DMS 273 (cell line): ENCODE measurements at regions not wholly inside any gene's neighbourhood (a gene's known extent, or its start where the extent isn't known, plus 50 kb on each side); places are given as distances from the start of the nearest gene placed in this dataset.
A peak's percentile ranks its signal among the peaks of the same experiment; 100 is the strongest.

Source experiments
- DNase-seq: peaks from one replicate; lab custom pipeline; 2025; ENCODE audit not compliant: unreplicated experiment; lab: John Stamatoyannopoulos, UW

DNA sequence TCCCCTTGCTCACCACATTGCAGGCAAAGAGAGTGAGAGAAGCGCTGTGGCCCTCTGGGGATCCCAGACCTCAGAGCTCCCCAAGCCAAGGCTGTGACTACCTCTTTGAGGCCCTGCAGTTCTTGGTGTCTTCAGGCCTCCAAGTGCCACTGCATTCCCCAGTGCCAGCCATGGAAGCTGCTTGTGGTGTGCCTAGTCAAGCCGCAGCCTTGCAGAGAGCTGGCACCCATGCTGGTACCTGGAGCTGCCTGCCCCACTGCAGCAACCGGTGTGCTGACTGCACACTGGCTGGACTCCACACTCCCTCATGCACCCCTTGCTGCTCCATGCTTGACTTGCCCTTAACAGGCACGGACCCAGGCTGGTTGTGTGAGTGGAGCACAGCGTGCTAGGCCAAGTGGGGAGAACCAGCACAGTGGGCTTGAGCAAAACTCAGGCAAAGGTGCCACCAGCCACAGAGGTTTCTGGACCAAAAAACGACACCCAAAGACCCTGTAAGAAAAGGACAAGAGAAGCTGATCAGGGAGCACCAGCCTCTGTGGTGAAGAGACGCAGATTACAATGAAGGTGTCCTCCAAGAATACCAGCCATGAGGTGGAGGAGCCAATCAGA is 113.5 kb upstream of the TMEM18 start:
- DNase-seq: no peak

DNA sequence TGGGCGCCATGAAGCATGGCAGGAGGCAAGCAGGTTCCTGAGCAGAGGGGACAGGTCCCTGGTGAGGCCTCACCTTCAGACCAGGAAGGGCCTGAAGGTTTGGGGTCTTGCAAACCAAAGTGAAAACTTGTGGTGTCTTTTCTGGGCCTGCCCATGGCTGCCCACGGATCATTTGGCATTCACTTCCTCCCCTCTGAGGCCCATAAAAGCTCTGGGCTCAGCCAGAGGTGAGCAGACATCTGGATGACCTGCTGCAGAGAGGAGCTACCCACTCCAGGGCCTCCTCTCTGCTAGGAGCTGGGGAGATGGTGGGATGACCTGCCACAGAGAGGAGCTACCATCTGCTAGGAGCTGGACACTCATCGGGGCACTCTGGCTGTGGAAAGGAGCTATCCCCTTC is 112.9 kb upstream of the TMEM18 start:
- no peak for DNase-seq

DNA sequence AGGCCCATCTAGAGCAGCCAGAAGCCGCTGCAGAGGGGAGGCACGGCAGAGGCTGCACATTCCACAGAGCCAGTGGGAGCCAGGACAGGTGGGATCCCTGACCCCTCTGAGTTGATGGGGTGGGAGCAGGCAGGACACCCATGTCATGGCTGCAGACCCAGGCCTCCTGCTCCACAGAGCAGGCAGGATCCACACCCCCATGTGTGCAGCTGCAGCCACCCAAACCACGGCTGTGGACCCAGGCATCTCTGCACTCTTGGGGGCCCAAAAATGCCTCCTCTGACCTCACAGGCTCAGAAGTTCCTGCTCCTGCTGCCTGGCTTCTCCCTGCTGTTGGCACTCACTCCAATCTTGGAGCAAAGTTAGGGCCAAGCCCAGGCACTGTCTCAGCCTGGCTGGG is 112.3 kb upstream of the TMEM18 start:
- no peak for DNase-seq

DNA sequence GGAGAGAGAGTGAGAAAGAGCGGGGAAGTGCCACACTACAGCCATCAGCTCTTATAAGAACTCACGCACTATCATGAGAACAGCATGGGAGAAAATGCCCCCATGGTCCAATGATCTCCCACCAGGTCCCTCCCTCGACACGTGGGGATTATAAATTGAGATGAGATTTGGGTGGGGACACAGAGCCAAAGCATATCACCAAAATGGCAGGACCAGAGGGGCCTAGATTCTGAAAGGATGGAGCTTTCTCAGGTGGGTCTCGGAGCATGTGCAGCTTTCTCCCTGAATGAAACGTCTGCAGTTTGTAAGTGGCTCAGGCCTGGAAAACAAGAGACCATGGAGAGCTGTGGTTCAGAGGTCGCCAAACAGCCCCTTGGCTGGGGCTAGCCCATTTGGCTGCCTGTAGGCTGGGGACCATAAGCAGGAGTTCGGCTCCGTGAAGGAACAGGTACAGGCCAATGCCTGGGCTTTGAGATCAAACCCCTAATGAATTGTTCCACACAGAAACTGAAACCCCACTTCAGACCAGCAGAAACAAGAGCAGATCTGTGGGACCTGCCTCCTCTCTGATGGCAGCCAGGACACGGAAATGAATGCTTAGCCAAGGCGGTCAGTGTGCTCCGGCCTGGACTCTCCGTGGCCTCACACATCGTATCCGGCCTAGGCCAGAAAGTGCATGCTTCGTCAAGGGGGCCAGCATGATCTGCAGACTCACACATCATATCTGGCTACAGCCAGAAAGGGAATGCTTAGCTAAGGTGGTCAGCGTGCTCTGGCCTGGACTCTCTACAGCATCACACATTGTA is 111.2 kb upstream of the TMEM18 start:
- no peak for DNase-seq

DNA sequence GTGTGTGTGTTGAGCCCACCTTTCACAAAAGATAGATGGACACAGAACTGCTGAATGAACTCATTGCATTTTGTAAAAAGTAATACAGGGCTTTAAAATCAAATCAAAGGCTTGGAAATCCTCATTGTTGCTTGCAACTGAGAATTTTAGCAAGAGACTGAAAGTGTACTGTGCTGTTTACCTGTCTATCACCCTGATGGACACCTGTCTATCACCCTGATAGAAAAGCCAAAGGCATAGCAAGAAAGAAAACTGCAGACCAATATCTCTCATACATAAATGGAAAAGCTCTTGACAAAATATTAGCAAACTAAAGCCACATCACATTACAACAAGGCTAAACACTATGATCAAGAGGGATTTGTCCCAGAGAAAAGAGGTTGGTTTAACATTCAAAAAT is 107.5 kb upstream of the TMEM18 start:
- DNase-seq: no peak

DNA sequence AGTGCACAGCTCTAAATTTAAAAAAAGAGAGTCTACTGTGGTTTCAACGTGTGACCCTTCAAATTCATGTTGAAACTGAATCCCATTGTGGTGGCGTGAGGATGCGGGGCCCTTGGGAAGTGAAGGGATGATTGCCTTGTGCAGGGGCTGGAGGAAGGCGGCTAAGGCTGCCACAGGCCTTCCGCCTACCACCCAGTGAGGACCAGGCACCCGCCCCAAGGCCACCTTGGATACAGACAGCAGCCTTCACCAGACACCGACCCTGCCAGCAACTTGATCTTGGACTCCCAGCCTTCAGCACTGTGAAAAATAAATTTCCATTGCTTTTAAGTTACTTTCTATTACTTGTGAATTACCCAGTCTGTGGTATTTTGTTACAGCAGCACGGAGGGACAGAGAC is 103.4 kb upstream of the TMEM18 start:
- DNase-seq: no peak

DNA sequence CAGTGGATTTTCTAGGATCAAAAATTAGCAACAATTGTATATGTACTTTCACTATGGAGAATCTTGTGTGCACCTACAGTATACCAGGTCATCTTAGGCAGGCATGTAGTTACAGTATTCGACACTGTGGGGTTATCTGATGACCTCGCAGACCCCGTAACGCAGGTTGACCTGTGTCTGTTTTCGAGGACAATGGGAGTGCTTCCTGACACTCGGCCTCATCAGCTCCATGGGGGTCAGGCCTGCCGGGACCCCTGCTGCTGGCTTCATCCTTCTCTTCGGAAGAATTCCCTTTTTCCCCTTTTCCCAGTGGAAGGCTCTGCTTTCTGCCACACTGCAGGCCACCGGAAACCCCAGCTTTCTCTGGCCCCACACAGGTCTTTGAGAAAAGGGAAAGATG is 102.8 kb upstream of the TMEM18 start:
- DNase-seq: no peak

DNA sequence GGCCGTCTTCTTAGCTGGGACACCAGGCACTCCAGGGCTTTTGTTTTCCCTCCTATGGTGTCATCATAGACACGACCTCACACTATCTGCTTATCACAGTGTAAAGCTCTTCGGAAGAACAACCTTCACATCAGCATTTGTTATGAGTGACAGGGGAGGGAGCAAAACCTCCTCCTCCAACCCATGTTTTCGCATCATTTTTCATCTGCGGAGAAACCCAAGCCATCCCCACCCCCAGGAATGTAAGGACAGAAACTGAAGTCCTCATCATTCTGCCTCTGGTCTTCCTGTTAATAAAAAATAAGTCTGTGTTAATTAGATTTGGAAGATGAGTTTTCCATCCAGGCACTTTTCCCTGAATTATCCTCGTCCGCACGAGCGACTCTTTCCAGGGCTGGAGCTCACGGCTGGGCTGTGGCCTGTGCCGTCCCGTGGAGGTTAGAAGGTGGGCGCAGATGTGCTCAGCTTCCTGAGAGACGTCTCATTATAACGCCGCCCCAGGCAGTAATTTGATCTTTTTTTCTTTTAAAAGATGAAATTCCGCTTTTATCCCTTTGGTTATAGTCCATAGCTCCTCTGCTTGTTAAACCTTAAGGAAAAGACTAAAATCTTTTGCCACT is 101.6 kb upstream of the TMEM18 start:
- no peak for DNase-seq

DNA sequence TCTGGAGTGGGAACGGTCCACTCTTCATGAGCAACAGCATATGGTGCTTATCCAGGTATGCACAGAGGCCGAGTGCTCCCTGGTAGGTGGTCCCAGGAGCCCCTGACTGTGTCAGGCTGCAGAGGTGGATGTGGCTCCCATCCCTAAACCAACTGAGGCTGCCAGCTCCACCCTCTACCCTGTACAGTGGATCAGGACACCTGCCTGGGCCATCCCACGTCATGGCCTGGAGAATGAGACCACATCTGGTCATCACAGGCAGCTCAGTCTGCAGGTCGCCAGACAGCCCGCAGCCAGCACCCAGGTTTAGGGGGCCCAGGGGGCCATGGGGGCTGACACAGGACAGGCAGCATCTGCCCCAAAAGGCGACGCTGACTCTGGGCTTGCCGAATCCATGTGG is 100.3 kb upstream of the TMEM18 start:
- no peak for DNase-seq

DNA sequence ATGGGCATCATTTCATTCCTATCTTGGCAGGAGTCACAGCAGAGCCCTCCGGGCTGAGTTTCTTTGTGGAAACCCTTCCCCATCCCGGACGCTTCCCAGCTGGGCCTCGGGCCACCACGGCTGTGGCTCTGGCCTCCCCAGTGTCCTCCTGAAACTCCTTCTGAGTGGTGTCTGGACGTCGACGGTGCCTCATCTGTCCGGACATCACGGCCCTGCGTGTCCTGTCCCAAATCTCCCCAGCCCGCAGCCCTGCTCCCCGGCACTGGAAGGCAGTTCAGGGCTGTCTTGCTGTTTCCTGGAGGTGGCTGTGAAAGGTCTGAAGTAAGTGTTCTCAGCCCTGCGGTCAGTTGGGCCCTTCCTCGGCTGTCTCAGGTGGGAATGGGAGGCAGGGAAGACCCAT is 99.8 kb upstream of the TMEM18 start:
- no peak for DNase-seq

DNA sequence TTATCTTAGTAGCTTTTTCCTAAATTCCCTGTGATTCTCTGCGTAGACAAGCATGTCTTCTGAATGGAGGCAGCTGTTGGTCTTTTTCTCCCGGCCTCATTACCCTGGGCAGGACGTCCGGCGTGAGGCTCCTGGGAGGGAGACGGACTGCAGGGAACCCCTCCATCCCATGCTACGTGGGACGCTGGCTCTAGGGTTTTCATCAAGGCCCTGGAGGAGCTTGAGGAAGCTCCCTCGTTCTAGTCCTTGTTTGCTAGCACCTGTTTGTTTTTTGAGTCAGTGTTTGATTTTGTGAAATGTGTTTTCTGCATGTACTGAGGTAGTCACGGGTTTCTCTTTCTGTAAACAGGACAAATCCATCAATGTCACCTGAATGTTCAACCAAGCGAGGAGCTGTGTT is 99.3 kb upstream of the TMEM18 start:
- no peak for DNase-seq

DNA sequence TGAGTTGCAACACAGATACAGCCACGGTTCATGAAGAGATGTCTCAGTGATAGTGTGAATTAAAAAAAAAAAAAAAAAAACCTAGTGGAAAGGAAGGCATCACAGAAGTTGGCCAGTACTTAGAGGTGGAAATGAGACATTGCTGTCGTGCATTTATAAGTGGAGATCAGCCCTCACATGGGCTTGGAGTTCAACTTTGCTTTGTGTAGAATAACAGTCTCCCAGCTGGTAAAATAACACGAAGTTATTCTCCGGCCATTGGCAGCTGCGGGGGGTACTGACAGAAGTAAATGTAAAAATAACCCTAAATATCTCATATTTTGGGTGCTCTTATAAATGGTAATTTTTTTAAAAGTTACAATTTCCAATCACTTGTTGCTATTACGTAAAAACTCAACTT is 98.8 kb upstream of the TMEM18 start:
- no peak for DNase-seq

DNA sequence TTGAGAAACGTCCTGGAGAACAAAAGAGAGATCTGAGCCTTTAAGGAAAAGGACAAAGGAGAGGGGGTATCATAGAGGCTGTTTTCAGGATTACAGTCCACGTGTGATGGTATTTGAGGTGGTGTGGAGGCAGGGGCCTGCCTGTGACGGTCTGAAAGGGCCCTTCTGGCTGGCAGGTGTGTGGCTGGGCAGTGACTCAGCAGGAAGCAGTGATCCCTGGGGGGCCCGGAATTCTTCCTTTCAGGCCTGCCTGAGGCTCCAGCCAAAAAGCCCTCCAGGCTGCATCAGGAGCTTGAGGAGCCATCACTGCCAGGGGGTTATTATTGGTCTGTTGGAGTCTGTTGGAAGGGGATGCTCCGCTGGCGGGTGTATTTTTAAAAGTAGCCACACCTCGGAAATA is 97.2 kb upstream of the TMEM18 start:
- DNase-seq: no peak

DNA sequence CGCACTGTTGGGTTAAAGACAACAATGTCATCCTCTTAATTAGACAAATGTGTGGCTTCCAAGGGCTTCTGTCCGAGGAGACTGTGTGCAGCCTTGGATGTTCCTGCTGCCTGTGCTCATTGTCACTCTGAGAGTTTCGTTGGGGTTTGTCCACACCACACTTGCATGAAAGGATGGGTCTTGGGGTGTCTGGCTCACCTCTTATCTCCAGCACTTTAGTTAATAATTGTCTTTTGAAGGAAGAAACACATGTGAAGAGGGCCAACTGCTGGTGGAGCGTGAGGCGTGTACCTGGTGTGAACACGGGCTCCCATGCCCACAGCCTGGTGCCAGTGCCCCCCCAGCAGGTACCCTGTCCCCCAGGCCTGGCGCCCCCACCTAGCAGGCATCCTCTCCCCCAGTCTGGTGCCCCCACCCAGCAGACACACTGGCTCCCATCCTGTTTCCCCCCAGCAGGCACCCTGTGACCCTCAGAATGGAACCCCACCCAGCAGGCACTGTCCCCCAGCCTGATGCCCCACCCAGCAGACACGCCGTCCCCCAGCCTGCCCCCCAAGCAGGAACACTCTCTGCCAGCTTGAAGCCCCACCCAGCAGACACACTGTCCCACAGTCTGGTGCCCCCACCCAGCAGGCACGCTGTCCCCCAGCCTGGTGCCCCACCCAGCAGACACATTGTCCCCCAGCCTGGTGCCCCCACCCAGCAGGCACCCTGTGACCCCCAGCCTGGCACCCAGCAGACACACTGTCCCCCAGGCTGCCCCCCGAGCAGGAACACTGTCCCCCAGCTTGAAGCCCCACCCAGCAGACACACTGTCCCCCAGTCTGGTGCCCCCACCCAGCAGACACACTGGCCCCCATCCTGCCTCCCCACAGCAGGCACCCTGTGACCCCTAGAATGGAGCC is 96.3 kb upstream of the TMEM18 start:
- DNase-seq: no peak

DNA sequence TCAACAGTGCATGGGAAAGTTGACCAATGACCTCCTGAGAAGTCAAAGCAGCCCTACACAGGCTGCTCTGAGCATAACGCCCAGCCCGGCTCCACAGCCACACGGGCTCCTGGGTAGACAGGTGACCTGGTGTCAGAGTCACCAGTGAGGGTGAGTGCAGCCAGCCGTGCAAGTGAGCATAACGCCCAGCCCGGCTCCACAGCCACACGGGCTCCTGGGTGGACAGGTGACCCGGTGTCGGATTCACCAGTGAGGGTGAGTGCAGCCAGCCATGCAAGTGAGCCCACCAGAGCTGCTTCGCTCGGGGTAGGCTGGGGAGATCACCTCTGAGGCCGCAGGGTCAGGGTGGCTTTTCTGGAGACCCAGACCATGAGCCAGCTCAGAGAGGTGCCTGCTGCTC is 94.3 kb upstream of the TMEM18 start:
- no peak for DNase-seq

DNA sequence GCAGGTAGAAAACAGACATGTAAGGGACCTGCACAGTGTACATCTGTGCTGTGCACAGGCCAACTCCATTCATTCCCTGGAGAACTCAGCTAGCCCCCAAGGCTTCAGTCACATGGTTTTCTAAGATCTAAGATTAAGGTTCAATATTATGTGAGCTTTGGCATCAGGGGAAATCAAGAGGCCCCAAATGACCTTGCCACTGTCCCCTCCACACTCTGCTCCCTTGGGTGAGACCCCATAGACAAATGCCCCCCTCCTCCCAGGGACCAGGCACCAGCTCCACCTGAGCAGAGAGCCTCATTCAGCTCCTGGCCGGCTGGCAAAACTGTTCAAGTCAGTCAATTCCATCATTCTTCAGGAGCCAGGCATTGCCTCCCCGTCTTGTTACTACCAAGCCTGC is 93.6 kb upstream of the TMEM18 start:
- DNase-seq: no peak

DNA sequence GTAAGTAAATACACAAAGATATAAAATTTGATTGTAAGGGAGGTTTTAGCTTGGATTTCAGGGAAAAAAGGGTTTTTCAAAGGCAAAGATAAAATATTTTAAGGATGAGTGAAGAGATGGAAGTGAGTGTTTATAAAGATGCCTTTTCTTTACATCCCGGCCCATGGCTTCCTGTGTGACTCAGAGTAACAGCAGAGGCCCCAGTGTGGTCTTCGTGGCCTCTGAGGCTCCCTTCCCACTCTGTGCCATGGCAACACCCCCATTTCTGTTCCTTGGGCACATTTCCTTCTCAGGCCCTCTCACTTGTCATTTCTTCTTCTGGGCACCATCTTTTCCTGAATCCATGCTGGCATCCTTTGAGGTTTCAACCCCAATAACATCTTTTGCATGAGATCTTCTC is 92.6 kb upstream of the TMEM18 start:
- no peak for DNase-seq

DNA sequence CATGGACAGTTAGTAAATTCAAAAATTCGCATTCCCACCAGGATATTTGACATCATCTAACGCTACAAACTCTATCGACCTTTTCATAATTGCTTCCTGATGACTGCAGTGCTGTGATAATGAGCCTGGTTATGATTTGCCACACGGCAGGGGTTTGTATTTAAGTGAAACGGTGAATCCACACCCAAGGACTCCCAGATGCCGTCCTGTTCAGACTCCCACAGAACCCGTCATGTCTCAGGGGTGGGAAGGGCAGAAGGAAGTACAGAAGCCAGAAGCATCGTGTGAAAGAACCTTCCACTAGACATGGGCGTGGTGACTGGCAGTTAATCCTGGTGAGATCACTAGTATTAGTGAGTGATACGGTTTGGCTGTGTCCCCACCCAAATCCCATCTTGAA is 91.2 kb upstream of the TMEM18 start:
- no peak for DNase-seq

DNA sequence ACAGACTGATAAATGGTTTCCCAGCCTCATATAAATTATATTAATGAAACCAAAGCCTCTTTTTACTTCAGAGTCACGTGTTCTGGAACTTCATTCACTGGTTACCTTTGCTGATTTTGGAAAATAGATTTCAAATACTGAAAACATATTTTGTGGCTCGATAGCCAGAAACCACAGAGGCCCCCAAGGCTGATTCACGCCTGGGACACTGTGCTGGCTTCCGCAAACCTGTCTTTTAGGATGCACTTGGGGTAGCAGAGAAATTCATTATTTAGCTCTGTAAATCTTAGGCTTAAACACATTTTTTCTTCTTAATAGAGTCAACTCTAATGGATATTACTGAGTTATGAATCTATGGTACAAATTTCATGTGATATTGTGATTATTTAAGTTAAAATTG is 90.7 kb upstream of the TMEM18 start:
- no peak for DNase-seq

DNA sequence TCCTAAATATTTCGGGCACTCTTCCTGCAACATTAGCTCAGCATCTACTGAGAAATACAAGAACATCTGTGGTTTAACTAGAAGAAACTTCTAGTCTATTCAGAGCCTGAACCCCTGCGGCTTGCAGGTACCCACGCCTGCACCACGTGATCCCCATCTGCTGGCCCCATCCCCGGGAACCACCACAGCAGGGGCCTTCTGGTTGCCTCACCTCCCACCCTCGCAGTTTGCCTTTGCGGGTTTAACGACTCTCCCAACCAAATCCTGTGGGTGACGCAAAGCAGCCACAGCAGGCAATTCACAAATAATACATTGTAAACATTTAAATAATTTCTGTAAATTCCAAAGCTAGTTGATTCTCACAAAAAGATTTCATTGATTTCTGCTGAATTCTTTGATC is 90.2 kb upstream of the TMEM18 start:
- peak; percentile 20 for DNase-seq

DNA sequence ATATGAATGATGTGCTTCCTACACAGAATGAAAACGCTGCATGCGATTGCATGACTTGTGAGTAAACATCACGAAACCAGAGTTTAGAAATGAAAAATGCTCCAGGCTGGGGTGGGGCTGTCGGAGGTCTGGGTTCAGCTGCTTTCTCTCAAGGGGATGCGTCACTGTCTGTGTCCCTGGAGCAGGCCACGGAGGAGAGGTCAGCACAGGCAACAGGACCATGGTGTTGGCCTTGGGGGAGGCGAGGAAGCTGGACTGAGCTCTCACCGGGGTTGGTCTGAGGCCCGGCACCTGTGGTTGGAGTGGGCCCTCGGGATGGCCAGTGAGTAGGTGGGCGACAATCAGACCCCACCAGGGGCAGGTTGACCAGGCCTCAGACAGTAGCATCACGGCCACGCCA is 89.0 kb upstream of the TMEM18 start:
- no peak for DNase-seq

DNA sequence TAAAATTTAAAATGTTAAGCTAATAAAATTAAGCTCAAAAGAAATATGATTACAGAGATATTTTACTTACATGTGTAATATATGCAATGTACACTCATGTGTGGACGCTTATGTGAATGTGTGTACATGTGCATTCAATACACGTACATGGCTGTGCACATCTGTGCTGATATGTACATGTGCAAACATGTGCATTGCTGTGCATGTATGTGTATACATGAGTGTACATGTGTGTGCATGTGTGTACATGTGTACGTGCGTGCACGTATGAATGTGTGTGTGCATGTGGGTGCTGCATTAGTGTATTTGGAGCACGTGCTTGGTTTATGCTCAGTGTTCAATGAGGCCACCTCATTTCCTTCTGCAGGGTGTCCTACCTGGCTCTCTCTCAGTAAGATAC is 88.2 kb upstream of the TMEM18 start:
- no peak for DNase-seq
